GM04503 (cell line): ENCODE measurements at regions not wholly inside any gene's neighbourhood (a gene's known extent, or its start where the extent isn't known, plus 50 kb on each side); places are given as distances from the start of the nearest gene placed in this dataset.
"Not testable (repeated sequence)": the region's sequence is repeated elsewhere in the genome, so short reads cannot be mapped to it uniquely, and the experiment has no call there.

Experiments
- DNase-seq: peaks from one replicate; pipeline ENCODE4 v3.0.0-alpha.2; 2012; ENCODE audit warnings: low read depth

DNA sequence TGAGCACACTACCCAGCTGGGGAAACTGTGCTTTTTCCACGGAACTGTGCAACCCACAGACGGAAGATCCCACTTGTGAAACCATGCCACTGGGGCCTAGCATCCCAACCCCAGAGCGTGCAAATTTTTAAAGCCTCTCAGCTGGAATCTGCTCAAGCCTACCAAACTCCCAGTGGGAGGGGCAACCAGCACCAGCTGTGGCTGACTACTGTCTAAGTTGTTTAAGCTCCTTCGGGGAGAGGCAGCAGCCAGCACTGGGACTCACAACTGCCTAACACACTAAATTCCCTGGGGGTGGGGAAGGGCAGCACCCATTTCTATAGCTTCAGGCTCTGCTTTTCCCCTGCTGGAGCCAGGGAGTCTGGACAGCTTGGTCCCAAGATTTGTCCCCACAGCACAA, 287.6 kb upstream of the MSX2 start:
- DNase-seq = no peak

DNA sequence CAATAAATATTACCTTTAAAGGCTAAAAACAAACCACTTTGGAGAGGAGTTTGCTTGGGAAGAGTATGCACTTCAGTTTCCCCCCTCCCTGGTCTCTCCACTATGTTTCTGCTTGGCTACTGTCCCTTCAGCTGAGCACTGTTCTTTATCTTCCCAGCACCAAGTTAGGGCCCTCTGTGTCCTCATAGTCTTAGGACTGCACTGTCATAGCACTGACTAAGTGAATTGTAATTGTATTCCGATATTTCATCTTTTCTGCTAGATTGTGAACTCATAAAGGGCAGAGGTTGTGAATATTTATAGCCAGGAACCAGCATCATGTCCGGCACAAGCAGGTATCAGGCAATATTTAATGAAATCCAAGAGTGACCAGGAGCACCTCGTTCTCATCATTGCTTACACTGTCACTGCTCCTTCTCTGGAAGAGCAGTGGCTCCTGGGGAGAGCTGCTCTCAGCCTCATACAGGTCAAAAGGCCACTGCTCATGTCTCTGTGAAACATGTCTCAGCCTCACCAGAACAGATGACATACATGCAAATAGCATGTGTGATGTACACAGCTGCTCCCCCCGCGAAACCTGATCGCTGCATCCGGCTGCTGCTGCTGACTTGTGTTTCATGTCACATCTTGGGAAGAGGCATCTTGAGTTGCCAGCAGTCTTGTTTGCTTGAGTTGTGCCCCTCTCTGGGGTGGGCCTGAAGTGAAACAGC, 279.7 kb upstream of the MSX2 start:
- no peak for DNase-seq

- DNase-seq = no peak
These were observed 277.9 kb upstream of the MSX2 start for GRCh38 chr5:174446446-174446845.

- DNase-seq = no peak
These were observed 277.4 kb upstream of the MSX2 start for GRCh38 chr5:174446988-174447387.

DNA sequence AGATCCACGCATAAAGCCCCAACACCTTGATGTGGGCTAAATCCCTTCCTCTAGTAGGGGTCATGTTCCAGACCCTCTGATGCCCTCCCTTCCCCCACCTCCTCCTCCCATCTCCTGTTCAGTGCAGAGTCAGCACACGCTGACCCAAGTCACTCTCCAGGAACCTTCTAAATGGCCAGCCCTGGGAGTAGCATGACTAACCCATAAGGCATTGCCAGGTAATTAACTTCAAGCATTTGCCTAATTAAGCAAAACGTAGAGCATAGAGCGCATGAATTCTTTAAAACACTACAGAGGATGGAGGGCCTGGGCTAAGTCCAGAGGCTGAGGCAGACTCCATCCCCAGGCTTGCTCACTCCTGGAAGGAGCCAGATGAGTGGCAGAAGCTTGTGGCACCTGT, 276.3 kb upstream of the MSX2 start:
- DNase-seq = no peak

DNA sequence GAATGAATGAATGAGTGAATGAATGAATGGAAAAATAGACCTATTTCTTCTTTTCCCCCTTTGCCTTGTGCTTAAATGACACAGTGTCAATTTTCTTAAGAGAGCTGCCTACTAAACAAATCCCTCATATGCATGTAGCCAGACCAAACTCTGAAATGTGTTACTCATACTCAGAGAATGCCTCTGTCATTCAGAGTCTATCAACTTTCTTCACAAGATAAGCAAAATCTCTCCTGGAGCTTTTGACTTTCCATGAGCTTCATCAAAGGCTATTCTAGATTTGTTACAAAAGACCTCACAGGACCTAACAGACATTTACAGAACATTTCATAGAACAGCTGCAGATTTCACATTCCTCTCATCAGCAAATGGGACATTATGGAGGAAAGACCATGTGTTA, 275.7 kb upstream of the MSX2 start:
- no peak for DNase-seq

GRCh38 chr5:174453690-174454089, 270.7 kb upstream of the MSX2 start:
- no peak for DNase-seq

DNA sequence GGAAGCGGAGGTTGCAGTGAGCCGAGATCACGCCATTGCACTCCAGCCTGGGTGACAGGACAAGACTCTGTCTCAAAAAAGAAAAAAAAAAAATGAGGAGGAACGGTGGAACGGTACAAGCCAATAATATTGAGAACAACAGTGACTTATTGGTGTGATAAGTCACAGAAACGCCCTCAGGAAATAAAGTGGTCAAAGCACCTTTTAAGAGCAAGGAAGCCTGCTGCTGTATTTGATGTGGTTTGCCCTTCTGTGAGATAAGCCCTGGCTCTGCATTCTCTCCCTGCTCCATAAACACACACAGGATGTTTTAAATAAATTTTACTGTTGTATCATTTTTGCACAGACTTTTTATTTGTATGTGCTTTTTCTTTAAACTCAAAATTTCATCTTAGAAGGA, 269.9 kb upstream of the MSX2 start:
- no peak for DNase-seq

DNA sequence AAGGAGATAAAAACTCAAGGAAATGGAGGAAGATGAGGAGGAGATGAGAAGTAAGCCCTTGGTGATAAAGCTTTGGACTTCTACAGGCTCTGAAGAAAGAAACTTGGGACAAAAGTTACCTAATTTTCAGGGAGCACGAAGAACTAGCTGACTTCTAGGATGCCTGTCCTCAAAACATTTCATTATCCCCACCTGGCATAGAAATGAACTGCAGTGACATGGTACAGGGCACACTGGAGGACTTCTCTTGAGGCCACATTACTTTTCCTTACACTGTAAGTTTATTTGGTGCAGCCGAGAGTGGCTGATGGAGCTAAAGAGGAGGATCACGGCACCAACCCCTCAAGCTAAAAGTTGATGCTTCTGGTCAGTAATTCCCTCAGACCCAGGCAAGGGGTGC, 269.5 kb upstream of the MSX2 start:
- DNase-seq = no peak

GRCh38 chr5:174455301-174455700, 269.1 kb upstream of the MSX2 start:
- DNase-seq = no peak

GRCh38 chr5:174457141-174457678, 267.2 kb upstream of the MSX2 start:
- no peak for DNase-seq

DNA sequence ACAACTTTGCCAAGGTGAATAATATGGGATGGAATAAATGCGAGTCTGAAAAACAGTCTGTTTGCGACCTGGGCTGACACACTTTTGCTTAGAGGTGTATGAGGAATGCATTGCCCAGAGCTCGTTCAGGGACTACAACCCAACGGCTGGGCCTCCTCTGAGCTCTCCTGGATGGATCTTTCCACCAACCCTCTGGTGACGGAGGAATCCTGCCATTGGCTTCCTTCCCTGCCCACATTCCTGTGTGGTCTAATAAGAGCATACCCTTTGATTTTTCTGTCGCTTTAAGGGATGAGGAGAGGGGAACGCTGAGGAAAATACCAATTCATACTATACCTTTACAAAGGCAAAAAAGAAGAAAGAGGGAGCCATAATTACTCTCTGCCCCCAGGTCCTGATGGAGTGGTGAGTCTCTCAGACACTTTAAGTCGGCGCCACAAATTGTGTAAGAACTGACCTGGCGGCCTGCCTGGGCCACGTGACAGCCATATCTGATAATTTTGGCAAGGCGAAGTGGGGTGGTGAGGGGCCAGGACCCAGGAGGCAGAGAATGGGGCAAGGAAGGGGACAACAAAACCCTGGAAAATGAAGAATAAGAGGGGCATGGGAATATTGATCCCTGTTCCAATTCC, 265.2 kb upstream of the MSX2 start:
- DNase-seq = no peak

DNA sequence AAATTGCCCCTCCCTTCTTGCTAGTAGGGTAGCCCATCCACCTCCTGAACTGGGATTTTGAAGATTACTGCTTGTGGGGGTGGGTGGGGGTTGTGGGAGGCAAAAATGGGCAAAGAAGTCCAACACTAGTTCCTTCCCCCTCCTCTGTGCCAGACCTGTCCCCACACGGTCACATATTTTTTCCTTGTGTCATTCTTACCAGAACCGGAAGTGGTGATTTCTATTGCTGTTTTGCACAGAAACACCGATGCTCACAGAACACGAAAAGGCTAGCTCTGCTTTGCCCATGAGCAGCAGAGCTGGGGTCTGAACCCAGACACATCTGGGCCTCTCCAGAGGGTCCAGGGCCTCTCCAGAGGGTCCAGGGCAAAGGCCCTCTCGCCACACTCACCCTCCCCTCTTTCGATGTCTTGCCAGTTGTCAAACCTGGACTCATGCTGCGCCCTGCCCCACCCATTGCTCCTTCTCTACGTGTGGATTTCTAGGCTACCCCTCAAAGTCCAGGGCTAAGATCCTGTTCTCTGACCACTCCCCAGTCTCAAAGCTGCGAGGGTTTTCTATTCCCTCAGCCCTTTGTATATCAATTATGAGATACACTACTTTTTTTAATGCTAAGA, 264.4 kb upstream of the MSX2 start:
- no peak for DNase-seq

DNA sequence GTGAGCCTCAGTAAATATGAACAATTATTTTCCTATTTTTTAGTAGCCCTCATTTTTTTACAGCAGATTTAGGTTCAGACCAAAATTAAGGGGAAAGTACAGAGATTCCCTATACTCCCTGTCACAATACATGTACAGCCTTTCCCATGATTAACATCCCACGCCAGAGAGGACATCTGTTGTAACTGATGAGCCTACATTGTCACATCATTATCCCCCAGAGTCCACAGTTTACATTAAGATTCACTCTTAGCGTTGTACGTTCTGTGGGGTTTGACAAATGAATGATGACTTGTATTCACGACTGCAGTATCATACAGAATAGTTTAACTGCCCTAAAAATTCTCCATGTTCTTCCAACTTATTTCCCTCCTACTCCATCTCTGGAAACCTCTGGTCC, 262.3 kb upstream of the MSX2 start:
- no peak for DNase-seq

DNA sequence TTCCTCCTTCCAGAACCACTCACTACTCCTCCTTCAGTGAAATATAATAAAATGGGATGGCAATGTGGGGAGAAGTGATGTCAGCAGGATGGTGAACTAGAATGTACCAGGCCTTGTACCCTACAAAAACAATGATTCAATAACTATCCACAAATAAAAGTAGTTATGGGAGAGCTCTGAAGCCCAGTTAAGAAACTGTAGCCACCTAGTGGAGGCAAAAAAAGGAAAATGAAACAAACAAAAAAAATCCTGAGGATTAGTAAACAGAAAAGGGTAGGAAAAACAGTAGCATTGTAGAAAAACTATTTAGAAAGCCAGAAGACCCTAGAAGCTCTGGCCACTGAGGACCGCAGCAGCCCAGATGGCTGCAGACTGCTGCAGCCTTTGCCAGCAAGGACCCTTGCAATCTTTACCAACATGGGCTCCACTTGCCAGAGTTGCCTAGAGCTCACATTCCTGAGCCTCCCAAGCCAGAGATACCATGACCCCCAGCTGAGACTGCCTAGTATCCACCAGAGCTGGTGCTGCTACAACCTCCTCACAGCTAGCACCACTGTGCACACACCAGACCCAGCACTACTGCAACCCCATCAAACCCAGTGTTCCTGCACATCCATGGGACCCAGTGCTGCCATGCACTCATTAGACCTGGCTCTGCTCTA, 259.7 kb upstream of the MSX2 start:
- no peak for DNase-seq

- DNase-seq = not testable (repeated sequence)
These were observed 252.9 kb upstream of the MSX2 start for GRCh38 chr5:174471528-174471927.

DNA sequence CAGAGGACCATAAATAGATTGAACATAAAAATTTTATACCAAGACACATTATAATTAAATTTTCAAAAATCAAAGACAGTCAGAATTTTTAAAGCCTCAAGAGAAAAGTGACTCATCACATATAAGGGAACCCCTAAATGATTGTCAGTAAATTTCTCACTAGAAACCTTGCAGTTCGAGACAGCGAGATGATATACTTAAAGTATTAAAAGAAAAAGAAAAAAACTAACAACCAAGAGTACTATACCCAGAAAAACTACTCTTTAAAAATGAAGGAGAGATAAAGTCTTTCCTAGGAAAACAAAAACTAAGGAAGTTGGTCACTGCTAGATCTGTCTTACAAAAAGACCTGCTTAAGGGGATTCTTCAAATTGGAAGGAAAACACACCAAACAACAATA, 251.4 kb upstream of the MSX2 start:
- no peak for DNase-seq

DNA sequence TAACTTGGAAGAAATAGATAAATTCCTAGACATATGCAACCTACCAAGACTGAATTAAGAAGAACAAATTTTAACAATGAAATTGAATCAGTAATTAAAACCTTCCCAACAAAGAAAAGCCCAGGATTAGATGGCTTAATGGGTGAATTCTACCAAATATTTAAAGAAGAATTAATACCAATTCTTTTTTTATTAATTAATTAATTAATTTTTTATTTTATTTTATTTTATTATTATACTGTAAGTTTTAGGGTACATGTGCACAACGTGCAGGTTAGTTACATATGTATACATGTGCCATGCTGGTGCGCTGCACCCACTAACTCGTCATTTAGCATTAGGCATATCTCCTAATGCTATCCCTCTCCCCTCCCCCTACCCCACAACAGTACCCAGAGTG, 248.4 kb upstream of the MSX2 start:
- DNase-seq = not testable (repeated sequence)

- DNase-seq = no peak
These were observed 245.1 kb upstream of the MSX2 start for GRCh38 chr5:174479325-174479724.

- no peak for DNase-seq
These were observed 242.6 kb upstream of the MSX2 start for GRCh38 chr5:174481737-174482136.

DNA sequence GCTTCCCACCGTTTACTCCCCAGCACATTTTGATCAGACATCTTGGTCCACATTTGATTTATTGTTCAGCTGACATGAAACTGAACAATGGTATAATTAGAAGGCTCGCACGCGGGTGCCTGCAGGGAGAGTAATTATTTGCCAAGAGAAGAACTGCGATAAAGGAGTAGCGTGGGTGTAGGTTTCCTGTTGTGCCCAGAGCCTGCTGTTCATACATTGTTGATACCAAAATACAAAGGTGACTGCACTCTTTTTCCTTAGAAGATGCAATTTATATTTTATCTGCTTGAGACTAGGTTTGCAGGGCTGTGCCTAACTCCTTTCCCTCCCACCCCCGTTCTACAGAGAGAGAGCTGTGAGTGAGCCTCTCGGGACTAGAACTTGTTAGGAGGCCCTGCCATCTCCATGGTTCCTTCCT, 241.8 kb upstream of the MSX2 start:
- DNase-seq = no peak

DNA sequence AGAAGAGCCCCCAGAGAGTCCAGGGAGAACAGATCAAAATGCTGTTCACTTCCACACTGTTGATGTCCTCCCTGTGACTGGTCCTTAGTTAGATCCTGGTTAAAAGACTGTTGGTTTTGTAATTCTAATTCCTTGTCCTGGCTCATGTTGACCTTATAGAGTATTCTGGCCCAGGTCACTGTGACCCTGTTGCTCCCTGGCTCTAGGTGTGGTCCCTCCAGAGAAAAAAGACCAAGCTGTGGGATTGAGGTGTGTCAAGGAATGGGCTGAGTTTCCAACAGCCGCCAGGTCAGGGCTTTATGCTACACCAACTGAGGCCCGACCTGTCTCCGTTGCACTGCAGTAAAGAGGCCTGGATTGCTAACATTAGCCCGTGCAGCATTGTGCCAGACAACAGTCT, 241.0 kb upstream of the MSX2 start:
- DNase-seq = no peak

- DNase-seq = no peak
These were observed 235.2 kb upstream of the MSX2 start for GRCh38 chr5:174489215-174489614.
